Loucy (cell line): ENCODE measurements at regions not wholly inside any gene's neighbourhood (a gene's known extent, or its start where the extent isn't known, plus 50 kb on each side); places are given as distances from the start of the nearest gene placed in this dataset.

Experiments
- H2AFZ ChIP-seq: fragments of 200-600 bp; sonication (generic); 2 replicates; pipeline ENCODE4 v1.6.0; 2016; ENCODE audit warnings: antibody characterized with exemption, mild to moderate bottlenecking, low read length, moderate library complexity
- H3F3A ChIP-seq: fragments of 200-600 bp; 2 replicates; pipeline ENCODE4 v1.6.0; 2016; ENCODE audit warnings: antibody characterized with exemption, low read depth, mild to moderate bottlenecking
- H3K27me3 ChIP-seq: fragments of 200-600 bp; sonication (generic); 2 replicates; pipeline ENCODE4 v1.6.1; 2014; ENCODE audit warnings: low read length, mild to moderate bottlenecking; ENCODE audit not compliant: insufficient read depth, poor library complexity, severe bottlenecking
- H3K36me3 ChIP-seq: fragments of 200-600 bp; sonication (generic); 2 replicates; pipeline ENCODE4 v1.6.1; 2016; ENCODE audit warnings: low read length; ENCODE audit not compliant: insufficient read depth
- H3K4me1 ChIP-seq: fragments of 200-600 bp; sonication (generic); 2 replicates; pipeline ENCODE4 v1.5.1; 2014; ENCODE audit warnings: low read length, mild to moderate bottlenecking; ENCODE audit not compliant: insufficient read depth, poor library complexity, severe bottlenecking
- H3K4me2 ChIP-seq: fragments of 200-600 bp; sonication (generic); 2 replicates; pipeline ENCODE4 v1.6.0; 2014; ENCODE audit warnings: antibody characterized with exemption, low read length, low read depth, mild to moderate bottlenecking; ENCODE audit not compliant: poor library complexity, severe bottlenecking
- H3K4me3 ChIP-seq: fragments of 200-600 bp; sonication (generic); 2 replicates; pipeline ENCODE4 v1.5.1; 2014; ENCODE audit warnings: low read length, mild to moderate bottlenecking, mixed read lengths; ENCODE audit not compliant: poor library complexity, severe bottlenecking
- H3K79me2 ChIP-seq: fragments of 200-600 bp; sonication (generic); 2 replicates; pipeline ENCODE4 v1.6.1; 2014; ENCODE audit warnings: low read length; ENCODE audit not compliant: insufficient read depth
- H3K9ac ChIP-seq: fragments of 200-600 bp; sonication (generic); 2 replicates; pipeline ENCODE4 v1.6.0; 2014; ENCODE audit warnings: mild to moderate bottlenecking, low read depth, low read length, moderate library complexity; ENCODE audit not compliant: poor library complexity, severe bottlenecking
- H3K9me2 ChIP-seq: fragments of 200-600 bp; sonication (generic); replicated peaks from 2 replicates; pipeline ENCODE4 v1.6.1; 2016; ENCODE audit warnings: low read depth, low read length, mixed read lengths
- H3K9me3 ChIP-seq: fragments of 200-600 bp; sonication (generic); 2 replicates; pipeline ENCODE4 v1.6.1; 2014; ENCODE audit warnings: mild to moderate bottlenecking, antibody characterized with exemption, low read length, low read depth; ENCODE audit not compliant: insufficient read depth
- H4K20me1 ChIP-seq: fragments of 200-600 bp; sonication (generic); 2 replicates; pipeline ENCODE4 v1.6.0; 2014; ENCODE audit warnings: antibody characterized with exemption, low read length, mild to moderate bottlenecking; ENCODE audit not compliant: insufficient read depth, poor library complexity, severe bottlenecking
- EZH2phosphoT487 ChIP-seq: fragments of 200-600 bp; IDR thresholded peaks from 2 replicates; pipeline ENCODE4 v1.6.1; 2018; ENCODE audit warnings: antibody characterized with exemption, mild to moderate bottlenecking, moderate library complexity, borderline replicate concordance
- TF ChIP-seq, protein P1 (sequence below): fragments of 200-600 bp; sonication (generic); conservative IDR thresholded peaks from 2 replicates; pipeline ENCODE4 v1.5.1; 2014; ENCODE audit warnings: mild to moderate bottlenecking, antibody characterized with exemption, low read length

- Histone ChIP-seq H3K4me2 (no peak overlapping the region), H3K9ac (no peak overlapping the region), H2AFZ (no peak overlapping the region), H3K9me2 (no peaks in the 10 kb centered on the region), H3K27me3 (no peaks in the 10 kb centered on the region), H3K36me3 (no peaks in the 10 kb centered on the region), H3K4me1 (no peaks in the 10 kb centered on the region), H4K20me1 (no peaks in the 10 kb centered on the region), H3K9me3 (no peaks in the 10 kb centered on the region), H3K79me2 (no peaks in the 10 kb centered on the region), H3F3A (no peaks in the 10 kb centered on the region), H3K4me3 (no peak overlapping the region)
- TF ChIP-seq, protein P1, sequence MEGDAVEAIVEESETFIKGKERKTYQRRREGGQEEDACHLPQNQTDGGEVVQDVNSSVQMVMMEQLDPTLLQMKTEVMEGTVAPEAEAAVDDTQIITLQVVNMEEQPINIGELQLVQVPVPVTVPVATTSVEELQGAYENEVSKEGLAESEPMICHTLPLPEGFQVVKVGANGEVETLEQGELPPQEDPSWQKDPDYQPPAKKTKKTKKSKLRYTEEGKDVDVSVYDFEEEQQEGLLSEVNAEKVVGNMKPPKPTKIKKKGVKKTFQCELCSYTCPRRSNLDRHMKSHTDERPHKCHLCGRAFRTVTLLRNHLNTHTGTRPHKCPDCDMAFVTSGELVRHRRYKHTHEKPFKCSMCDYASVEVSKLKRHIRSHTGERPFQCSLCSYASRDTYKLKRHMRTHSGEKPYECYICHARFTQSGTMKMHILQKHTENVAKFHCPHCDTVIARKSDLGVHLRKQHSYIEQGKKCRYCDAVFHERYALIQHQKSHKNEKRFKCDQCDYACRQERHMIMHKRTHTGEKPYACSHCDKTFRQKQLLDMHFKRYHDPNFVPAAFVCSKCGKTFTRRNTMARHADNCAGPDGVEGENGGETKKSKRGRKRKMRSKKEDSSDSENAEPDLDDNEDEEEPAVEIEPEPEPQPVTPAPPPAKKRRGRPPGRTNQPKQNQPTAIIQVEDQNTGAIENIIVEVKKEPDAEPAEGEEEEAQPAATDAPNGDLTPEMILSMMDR, result peak; percentile 61
- no peak for TF ChIP-seq EZH2phosphoT487
These were observed 274.6 kb downstream of the LRATD1 start for GRCh38 chr2:14907014-14907612.

- Histone ChIP-seq H3K4me2 (no peak overlapping the region), H3K27me3 (no peaks in the 10 kb centered on the region), H3K9me2 (no peaks in the 10 kb centered on the region), H2AFZ (no peak overlapping the region), H3K79me2 (no peaks in the 10 kb centered on the region), H3K4me1 (no peaks in the 10 kb centered on the region), H3K36me3 (no peaks in the 10 kb centered on the region), H4K20me1 (no peaks in the 10 kb centered on the region), H3K9me3 (no peaks in the 10 kb centered on the region), H3K9ac (no peak overlapping the region), H3K4me3 (no peak overlapping the region), H3F3A (no peaks in the 10 kb centered on the region)
- TF ChIP-seq EZH2phosphoT487, result no peak
- TF ChIP-seq, protein P1, result no peak
These were observed 277.3 kb downstream of the LRATD1 start for GRCh38 chr2:14909795-14910194.

DNA sequence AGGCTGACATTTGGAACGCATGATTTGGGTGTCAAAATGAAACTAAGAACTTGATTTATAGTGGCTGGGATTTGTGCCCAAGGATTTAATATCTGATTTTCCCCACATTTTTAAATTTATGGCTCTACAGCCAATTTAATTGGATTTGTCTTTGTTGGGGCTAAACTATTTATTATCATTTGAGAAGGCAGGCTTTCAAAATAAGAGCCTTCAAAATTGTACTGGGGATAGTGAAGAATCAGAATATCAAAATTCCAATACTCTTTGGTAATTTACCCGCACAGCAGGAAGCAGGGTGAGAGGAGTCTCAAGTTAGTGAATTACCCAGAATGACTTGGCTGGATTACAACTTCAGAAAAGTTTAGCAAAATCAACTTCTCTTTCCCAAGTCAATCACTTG lies 278.1 kb downstream of the LRATD1 start:
- no peak overlapping the region for H3K9ac ChIP-seq
- H3K4me1 ChIP-seq, result no peaks in the 10 kb centered on the region
- no peaks in the 10 kb centered on the region for H3F3A ChIP-seq
- no peaks in the 10 kb centered on the region for H3K27me3 ChIP-seq
- TF ChIP-seq, protein P1, result no peak
- TF ChIP-seq EZH2phosphoT487, result no peak
- H3K9me3 ChIP-seq, result no peaks in the 10 kb centered on the region
- no peak overlapping the region for H3K4me3 ChIP-seq
- H2AFZ ChIP-seq, result no peak overlapping the region
- no peaks in the 10 kb centered on the region for H3K79me2 ChIP-seq
- no peak overlapping the region for H3K4me2 ChIP-seq
- no peaks in the 10 kb centered on the region for H4K20me1 ChIP-seq
- H3K36me3 ChIP-seq, result no peaks in the 10 kb centered on the region
- no peaks in the 10 kb centered on the region for H3K9me2 ChIP-seq
